ENCODE measurements at regions not wholly inside any gene's neighbourhood (a gene's known extent, or its start where the extent isn't known, plus 50 kb on each side); places are given as distances from the start of the nearest gene placed in this dataset.

DNA sequence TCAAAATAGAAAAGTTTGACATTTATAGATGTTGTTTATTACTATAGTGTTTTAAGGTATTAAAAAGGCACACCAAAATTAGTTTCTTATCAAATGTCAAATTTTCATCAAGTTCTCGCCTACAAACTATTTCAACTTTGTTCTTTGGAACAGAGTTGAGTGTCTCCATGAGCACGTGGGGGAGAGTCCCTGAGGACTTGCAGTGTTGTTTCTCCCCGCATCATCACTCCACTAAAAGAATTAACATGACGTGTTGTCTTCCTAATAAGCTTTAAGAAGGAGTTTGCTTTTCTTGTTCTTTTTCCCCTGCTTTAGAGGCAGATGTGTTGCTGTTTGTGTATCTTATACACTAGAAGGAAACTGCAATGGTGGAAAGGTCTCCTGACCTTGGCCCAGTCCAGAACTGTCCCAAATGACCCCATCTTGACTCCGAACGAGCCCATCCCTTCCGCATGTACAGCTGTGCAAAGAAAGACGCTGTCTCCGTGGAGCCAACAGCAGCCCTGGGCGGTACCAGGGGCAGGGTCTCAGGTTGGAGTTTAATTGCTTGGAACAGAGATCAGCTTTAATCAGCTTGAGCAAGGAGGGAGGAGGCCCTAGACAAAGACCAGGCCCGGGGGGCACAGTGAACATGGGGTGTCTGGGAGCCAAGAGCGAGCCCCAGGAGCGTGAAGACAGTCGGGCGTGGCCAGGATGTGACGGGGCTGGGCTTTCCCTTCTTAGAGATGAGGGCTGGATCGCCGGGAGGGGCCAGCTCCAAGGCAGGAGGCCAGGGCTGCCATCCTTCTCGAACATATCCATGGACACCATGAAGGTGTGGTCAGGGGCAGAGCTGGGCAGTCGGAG lies 215.4 kb upstream of the RTL1 start:
- WGBS, 3 donors: 57 to 65% (median 62%) methylated on average over 20 of the region's 20 CpGs
- H3K27ac ChIP-seq (ENCODE audit: low read depth, low read length): no peak overlapping the region

DNA sequence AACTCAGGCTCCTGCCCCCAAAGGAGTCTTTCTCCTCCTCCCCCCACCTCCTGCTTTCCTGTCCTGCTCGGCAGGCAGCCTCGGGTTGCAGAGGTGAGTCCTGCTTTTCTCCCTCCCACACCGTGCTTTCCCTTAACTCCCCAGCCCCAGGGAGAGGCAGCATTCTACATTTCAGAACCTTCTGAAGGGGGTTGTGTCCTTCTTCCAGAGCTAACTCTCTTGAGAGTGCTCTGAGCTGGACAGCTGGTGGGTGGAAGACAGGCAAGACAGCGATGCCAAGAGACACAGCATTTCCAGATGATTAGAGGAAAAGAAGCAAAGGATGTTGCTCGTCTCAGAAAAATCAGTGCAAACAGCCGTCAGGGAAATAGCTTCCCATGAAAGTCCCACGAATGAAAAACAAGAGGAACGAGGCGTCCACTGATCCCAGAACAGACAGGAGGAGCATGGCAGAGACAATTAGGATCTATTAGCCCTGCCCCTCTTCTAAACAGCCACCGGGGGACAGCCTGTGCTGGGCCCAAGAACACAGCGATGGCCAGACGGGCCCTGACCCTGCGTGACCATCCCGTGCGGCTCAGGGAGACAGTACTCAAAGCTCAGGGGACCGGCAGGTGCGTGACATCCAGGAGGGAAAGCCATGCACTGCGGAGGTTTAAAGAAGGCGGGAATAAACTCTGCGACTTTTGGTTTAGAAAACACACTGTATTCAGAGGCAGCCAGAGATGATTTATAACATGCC lies 216.5 kb upstream of the RTL1 start:
- no peak overlapping the region for H3K27ac ChIP-seq (ENCODE audit: low read depth, low read length)
- WGBS, 3 donors: 29 to 53% (median 30%) methylated on average over 20 of the region's 20 CpGs

- H3K27ac ChIP-seq (ENCODE audit: low read depth, low read length): no peak overlapping the region
- WGBS, 3 donors: 46 to 68% (median 51%) methylated on average over 19 of the region's 19 CpGs
Measured at GRCh38 chr14:101120641-101121507, 217.4 kb upstream of the RTL1 start.

DNA sequence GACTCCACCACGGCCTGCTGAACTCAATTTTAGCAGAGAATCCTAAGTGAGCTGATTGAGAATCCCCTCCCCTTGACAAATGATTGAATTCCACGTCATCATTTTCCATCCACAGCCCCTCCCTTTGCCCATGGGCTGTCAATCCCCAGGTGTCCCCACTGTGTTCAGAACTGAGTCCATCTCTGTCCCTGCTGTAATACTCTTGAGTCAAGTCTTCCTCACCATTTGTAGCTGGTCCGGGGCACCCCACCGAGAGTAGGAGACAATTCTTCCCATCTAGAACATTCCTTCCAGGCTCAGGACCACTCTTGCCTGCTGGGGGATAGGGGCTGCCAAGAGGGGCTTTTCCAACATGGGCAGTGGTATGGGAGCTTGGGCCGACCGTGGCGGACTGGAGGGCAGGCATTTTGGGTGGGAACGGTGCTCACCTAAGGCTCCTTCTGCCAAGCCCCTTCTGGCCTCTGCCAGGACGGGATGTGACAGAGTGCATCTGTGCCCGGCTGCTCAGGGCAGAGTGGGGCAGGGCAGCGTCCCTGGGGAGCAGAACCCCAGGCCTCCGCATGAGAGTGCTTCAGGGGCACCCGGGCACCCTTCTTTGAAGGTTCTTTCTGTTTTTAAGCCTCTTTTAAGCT lies 218.1 kb upstream of the RTL1 start:
- 89 to 90% (median 89%) methylated on average over 13 of the region's 13 CpGs for WGBS, 3 donors
- no peak overlapping the region for H3K27ac ChIP-seq (ENCODE audit: low read depth, low read length)

- WGBS, 3 donors: 87 to 94% (median 92%) methylated on average over 21 of the region's 21 CpGs
- no peak overlapping the region for H3K27ac ChIP-seq (ENCODE audit: low read depth, low read length)
Measured at GRCh38 chr14:101122237-101123141, 219.0 kb upstream of the RTL1 start.

GRCh38 chr14:101123618-101124510 lies 220.3 kb upstream of the RTL1 start:
- 77 to 85% (median 81%) methylated on average over 19 of the region's 19 CpGs for WGBS, 3 donors
- no peak overlapping the region for H3K27ac ChIP-seq (ENCODE audit: low read depth, low read length)

DNA sequence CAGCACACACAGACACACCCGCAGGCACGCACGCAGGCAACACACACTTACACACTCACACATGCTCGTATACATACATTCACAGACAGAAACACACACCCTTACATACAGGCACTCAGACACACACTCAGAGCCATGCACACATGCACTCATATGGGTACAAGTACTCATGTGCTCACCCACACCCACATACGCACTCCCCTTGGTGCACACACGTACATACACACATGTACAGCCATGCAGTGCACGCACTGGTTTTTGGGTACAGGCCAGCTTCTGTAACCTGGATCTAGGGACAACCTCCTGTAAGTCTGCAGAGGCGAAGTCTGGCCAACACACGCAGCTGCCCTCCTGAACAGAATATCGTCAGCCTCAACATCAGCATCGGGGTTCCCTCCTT lies 221.3 kb upstream of the RTL1 start:
- H3K27ac ChIP-seq (ENCODE audit: low read depth, low read length): no peak overlapping the region
- WGBS, 3 donors: 84 to 94% (median 91%) methylated on average over 11 of the region's 11 CpGs

GRCh38 chr14:101125313-101125712 lies 221.8 kb upstream of the RTL1 start:
- 87 to 93% (median 93%) methylated on average over 10 of the region's 10 CpGs for WGBS, 3 donors

GRCh38 chr14:101125719-101126651 lies 222.5 kb upstream of the RTL1 start:
- 86 to 88% (median 88%) methylated on average over 35 to 37 of the region's 37 CpGs for WGBS, 3 donors

More at GRCh38 chr14:101125313-101125712, 221.8 kb upstream of the RTL1 start:
- no peak overlapping the region for H3K27ac ChIP-seq (ENCODE audit: low read depth, low read length)

GRCh38 chr14:101126731-101127130 lies 223.2 kb upstream of the RTL1 start:
- no peak overlapping the region for H3K27ac ChIP-seq (ENCODE audit: low read depth, low read length)
- WGBS, 3 donors: 74 to 80% (median 75%) methylated on average over 4 of the region's 4 CpGs

More at GRCh38 chr14:101125719-101126651, 222.5 kb upstream of the RTL1 start:
- no peak overlapping the region for H3K27ac ChIP-seq (ENCODE audit: low read depth, low read length)

DNA sequence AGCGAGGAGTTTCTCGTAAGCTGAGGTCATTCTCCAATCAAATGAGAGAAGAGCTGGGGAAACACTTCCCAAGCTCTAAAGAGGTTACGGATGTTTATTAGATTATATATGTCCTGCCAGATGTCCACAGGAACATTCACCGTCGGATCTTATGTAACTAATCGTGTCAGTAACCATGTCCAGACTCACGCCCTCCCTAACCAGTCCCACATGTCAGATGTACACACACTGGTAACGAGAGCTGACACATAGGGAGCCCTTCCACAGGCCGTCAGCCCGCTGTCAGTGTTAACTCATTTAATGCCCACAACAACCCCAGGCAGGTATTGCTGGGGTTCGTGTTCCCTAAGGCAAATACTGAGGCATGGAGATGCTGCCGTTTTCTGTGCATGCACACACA lies 223.7 kb upstream of the RTL1 start:
- H3K27ac ChIP-seq (ENCODE audit: low read depth, low read length): no peak overlapping the region
- WGBS, 3 donors: 75 to 86% (median 81%) methylated on average over 12 of the region's 12 CpGs

GRCh38 chr14:101128478-101129321 lies 225.2 kb upstream of the RTL1 start:
- 71 to 77% (median 74%) methylated on average over 30 of the region's 30 CpGs for WGBS, 3 donors
- no peak overlapping the region for H3K27ac ChIP-seq (ENCODE audit: low read depth, low read length)

DNA sequence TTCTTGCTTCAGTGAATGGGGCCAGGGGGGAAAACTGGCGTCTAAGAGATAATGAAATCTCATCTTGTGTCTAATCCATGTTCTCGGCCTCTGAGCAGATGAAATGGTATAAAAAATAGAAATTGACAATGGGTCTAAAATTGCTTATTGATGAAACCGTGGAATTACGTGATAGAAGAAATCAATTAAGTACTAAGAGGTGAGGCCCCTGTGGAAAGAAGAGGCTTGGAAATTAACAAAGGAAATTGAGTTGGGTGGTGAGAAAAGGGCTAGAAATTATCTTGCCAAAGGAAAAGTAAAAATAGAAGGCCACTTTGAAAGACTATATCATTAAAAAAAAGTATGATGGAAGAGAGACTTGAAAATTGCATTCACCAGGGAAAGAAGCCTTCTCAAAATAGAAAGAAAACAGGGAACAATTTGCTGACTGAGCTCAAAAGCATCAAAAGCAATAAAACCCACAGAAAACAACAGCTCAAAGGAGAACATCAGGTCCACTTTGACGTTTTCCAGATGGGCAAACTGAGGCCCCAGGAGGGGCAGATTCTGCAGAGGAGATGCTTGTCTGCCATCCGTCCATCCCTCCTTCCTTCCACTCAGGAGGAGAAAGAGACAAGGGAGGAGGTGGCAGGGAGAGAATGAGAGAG lies 226.1 kb upstream of the RTL1 start:
- no peak overlapping the region for H3K27ac ChIP-seq (ENCODE audit: low read depth, low read length)
- 52 to 64% (median 60%) methylated on average over 6 of the region's 6 CpGs for WGBS, 3 donors

- WGBS, 3 donors: 54 to 85% (median 77%) methylated on average over 5 to 6 of the region's 6 CpGs
- H3K27ac ChIP-seq (ENCODE audit: low read depth, low read length): no peak overlapping the region
Measured at GRCh38 chr14:101130861-101131260, 227.3 kb upstream of the RTL1 start.

Measured in adipose tissue (tissue), 3 donors.